ENCODE measurements at regions not wholly inside any gene's neighbourhood (a gene's known extent, or its start where the extent isn't known, plus 50 kb on each side); places are given as distances from the start of the nearest gene placed in this dataset.
A peak's percentile ranks its signal among the peaks of the same experiment; 100 is the strongest.
"Not testable (repeated sequence)": the region's sequence is repeated elsewhere in the genome, so short reads cannot be mapped to it uniquely, and the experiment has no call there.

DNA sequence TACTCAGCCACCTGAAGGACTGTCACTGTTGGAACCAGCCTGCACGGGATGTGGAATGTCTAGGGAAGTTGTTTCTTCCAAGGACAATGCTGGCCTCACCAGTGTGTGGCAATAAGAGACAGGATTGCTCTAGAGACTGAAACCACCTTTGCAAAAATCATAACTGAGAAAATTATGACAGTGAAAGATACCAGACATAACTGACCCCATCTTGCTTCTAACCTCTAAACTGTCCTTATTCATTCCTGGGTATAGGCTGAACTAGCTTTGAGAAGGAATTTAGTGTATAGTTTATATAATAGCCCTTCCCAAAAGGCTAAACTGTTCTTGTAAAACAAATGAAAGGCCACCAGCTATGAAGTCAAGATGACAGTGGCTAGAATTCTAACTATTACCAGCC lies 83.6 kb downstream of the IER5 start:
- DNase-seq (ENCODE audit: low read depth in 2 of 2), result no peak

DNA sequence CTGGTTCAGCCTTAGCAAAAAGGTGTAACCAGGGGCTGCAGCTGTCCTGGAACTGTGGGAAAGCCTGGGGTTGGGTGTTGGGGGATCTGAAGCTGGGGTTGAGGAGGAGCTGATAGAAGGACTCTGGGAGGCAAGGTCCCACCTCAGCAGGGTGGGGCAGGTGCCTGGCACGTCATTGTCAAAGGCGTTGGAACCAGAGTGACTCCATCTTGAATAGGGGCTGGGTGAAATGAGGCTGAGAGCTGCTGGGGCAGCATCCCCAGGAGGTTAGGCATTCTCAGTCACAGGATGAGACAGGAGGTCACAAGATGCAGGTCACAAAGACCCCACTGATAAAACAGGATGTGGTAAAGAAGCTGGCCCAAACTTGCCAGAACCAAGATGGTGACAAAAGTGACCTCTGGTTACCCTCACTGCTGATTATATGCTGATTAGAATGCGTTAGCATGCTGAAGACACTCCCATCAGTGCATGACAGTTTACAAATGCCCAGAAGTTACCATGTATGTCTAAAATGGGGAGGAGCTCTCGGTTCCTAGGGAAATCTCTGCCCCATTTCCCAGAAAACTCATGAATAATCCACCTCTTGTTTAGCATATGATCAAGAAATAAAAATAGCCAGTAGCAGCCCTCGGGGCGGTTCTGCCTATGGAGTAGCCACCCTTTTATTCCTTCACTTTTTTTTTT lies 85.4 kb downstream of the IER5 start:
- DNase-seq (ENCODE audit: low read depth in 2 of 2), result no peak

DNA sequence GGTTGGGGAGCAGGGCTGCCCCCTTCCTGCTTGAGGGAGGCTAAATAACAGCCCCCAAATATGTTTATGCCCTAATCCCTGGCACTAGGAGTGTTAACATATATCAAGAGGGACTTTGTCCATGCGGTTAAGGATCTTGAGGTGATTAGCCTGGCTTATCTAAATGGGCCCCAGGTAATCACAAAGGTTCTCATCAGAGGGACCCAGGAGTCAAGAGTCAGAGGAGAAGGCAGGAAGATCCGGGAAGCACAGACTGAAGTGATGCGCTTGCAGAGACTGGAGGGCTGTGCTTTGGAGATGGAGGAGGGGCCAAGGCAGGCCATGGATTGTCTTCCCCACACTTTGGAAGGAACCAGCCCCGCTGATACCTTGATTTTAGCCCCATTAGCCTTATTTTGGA lies 86.4 kb downstream of the IER5 start:
- DNase-seq (ENCODE audit: low read depth in 2 of 2), result no peak

DNA sequence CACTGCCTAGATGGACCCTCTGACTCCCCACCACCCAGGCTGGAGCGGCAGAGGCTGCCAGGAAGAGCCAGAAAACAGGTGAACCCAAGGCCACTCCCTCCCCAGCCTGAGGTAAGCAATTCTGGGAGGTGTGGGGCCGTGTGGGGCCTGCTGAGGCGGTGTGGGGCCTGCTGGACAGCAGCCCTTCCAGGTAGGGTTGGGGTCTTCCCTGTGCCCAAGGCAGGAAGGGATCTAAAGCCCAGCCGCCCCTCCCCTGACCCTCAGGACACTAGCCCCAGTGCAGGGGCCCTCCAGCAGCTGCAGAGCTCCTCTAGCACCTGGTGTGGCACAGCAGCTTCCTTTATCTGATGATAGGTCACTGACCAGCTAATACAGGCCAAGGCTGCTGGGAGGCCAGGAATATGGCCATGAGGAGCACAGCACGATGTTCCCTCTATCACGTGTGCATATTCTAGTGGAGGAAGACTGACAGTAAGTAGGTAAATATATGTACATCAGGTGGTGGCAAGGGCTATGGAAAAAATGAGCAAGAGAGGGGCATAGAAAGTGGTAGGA lies 86.9 kb downstream of the IER5 start:
- DNase-seq (ENCODE audit: low read depth in 2 of 2), result no peak

DNA sequence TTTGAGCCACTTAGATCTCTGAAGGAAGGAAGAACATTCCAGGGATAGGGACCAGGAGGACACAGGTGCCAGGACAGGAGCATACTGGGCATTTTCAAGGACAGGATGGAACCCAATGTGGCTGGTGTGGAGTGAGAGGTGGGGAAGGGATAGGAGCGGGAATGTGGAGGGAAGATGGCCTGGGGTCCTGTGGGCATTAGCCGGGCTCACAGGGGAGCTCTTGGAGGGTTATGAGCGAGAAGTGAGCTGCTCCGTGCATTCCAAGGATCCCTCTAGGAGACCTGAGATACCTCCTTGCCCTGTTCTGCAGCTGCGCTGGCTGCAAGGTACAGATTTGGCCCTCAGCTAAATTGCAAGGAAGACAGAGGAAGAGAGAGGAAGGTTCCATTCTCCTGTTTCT lies 87.5 kb downstream of the IER5 start:
- DNase-seq (ENCODE audit: low read depth in 2 of 2), result no peak

DNA sequence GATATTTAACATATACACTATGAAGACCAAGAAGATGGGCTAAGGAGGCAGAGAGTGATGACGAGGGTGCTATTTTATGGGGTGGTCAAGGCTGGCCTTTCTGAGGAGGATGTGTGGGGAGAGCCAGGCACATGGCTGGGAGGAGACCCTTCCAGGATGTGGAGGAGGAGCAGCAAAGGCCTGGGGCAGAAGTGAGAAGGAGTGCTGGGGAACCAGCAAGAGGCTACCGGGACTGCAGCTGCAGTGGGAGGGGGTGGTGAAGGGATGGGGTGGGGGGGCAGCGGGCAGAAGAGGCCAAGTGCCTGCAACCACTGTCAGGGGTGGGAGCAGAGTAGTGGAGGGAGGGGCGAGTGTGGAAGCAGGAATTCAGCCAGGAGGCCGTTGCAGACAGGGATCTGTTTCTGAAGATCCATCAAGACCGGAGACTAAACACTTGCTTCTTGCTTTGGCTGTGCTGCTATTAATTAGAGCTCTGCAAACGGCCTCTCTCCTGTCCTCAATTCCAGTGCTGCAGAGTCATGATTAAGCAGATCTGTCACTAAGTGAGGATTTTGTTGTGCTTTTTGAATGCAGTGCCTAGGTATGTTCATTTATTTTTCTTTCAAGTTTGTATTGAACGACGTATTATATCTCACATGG lies 89.9 kb downstream of the IER5 start:
- no peak for DNase-seq (ENCODE audit: low read depth in 2 of 2)

DNA sequence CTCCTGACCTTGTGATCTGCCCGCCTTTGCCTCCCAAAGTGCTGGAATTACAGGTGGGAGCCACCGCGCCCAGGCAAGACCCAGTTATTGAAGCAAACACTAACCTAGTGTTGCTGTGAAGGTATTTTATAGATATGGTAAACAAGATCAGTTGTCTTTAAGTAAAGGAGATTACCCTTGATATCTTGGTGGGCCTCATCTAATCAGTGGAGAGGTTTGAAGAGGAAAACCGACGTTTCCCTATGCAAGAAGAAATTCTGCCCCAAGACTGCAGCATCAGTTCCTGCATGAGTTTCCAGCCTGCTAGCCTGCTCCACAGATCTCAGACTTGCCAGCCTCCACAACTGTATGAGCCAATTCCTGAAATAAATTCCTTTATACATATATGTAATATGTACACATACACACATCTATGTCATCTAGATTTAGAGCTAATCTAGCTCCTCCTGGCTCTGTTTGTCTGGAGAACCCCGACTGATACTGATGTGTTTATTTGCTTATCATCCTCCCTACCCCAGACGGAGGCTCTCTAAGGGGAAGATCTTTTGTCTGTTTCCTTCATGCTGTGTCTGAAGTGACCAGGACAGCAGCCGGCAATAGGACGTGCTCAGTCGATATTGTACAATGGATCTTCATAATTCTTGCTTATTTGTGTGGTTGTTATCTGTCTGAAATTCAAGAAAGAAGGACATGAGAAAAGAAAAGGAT lies 90.9 kb downstream of the IER5 start:
- no peak for DNase-seq (ENCODE audit: low read depth in 2 of 2)

DNA sequence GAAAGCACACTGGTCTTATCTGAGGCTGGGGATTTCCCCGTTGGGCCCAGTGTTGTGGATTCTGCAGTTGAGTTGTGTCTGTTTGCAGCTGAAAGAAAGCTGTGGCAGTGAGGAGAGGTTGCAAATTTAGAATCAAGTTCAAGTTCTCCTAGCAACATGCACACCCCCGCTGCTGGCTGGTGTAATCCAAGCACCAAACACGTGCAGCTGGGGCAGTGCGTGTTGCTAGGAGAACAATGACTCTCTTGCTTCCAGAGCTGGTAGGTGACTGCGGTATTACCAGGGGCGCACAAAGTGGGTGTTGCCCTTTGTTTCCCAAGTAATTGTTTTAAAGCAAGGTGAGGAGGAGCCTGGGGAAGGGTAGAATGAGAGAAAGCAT lies 91.5 kb downstream of the IER5 start:
- DNase-seq (ENCODE audit: low read depth in 2 of 2), result peak; percentile 18 to 27

DNA sequence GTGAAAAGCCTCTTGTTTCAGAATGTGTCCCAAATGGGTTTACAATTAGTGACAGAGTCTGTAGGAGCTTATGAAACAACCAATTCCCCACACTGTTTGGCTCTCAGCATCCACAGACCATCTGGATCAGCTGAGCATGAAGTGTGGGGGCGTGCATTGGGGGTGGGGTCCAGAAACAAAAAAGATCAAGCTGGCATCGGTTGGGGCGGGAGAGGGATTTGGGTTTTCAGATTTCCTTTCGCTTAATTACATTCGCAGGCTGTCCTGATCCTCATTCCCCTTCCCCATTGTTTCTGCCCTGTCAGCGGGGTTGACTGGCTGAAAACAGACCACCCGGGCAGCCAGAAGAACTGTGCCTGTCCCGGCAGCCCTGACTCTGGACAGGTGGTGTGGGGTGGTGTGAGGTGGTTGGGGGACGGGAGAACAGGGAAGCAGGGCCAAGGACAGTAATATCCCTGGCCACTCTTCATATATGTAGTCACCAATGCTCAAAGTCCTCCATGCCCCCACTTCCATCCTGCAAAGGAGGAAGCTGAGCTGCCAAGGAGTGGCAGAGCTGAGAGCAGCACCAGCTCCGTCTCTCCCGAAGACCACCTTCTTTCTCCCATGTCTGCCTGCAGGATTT lies 92.0 kb downstream of the IER5 start:
- no peak for DNase-seq (ENCODE audit: low read depth in 2 of 2)

DNA sequence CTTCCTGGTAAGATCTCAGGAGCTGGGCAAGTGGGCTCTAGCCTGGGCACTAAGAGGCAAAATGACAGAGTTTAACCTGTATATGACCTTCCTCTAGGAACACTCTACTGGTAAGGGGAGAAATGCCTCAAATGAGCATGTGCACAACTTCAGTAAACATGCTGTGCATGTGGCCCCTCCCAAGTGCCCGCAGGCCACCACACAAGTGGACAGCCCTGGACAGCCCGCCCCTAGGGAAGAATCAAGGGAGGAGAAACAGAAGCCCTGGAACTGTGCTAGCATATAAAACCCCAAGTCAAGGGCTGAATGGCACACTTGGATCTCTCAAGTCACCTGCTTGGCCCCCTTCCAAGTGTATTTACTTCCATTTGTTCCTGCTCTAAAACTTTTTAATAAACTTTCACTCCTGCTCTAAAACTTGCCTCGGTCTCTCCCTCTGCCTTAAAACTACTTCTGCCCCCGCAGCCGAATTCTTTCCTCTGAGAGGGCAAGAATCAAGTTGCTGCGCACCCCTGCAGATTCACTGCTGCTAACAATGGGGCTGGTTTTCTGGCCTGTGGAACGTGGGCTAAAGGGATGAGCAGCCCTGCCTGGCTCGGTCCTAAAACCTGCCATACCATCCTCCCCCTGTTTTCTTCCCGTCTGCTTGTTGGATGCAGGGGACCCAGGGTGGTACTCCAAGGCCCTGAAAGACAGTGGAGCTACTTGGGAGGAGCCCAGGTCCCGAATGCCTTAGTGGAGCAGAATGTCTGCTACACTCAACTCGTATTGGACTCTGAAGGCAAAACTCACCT lies 93.5 kb downstream of the IER5 start:
- no peak for DNase-seq (ENCODE audit: low read depth in 2 of 2)

DNA sequence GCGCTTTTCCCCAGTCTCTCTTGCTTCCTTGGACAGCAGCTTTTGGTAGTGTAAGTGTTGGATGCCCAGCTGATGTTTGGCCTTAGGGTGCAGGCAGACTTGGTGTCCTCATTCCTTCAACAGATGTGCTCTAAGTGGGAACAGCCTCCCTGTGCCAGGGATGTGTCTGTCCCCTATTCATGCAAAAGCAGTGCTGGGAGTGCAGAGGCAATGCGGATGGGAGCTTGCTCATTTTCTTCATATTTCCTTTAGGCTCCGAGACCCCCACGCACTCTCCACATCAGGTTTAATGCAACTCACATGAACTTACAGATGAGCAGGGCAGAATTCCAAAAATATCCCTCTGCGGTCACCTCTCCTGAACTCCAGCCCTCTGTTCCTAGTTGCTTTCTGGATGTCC lies 96.1 kb downstream of the IER5 start:
- DNase-seq (ENCODE audit: low read depth in 2 of 2), result no peak

DNA sequence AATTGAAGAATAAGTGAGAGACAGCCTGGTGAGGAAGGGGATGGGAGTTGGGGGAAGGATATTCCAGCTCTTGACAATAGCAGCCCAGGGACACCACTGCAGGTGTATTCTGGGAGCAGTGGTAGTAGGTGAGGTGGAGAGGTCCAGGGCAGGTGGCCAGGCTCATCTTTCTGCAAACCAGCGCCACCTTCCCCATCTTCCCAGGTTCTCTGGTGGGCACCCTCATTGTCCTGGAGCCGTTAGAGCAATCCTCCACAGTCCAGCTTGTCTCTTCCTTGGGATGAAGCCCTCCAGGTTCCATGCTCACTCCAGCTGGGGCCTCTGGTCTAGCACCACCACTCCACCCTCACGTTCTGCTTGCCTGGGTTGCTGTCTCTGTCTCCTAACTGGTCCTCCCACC lies 97.0 kb downstream of the IER5 start:
- no peak for DNase-seq (ENCODE audit: low read depth in 2 of 2)

DNA sequence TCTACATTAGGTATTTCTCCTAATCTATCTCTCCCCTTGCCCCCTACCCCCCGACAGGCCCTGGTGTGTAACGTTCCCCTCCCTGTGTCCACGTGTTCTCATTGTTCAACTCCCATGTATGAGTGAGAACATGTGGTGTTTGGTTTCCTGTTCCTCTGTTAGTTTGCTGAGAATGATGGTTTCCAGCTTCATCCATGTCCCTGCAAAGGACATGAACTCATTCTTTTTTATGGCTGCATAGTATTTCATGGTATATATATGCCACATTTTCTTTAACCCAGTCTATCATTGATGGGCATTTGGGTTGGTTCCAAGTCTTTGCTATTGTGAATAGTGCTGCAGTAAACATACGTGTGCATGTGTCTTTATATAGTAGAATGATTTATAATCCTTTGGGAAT lies 97.6 kb downstream of the IER5 start:
- not testable (repeated sequence) for DNase-seq (ENCODE audit: low read depth in 2 of 2)

DNA sequence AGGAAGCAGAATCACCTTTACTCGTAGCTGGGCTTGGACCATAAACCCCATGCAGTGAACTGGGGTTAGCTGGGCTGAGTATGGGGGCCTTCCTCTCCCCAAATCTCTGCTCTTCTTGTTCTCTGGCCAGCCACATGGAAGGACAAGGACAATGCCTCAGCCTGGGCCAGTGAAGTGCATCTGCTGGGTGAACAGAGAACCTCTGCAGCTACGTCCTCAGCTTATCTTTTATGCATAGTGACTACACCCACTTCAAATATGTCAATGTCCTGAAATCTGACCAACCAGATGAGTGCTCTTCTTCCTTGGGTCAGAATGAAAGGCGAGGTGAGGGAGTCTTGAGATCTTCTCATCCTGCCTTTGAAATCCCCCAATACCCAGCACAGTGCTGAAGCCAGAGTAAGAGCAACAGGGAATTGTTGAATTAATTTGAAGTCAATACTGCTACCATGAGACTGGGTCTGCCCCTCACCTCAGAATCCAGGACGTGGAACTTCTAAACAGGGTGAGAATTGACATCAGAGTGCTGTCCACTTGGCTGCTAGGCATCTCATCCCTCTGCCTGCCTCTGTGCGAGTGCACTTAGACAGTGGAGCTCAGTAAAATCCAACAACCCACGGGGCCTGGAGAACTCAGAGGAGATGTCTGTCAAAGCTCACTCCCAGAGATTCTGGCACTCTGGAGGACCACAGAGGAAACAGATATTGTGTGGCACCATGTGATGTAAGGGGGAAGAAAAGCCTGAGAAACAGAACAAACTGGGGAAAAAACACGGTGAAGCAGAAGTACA lies 99.0 kb downstream of the IER5 start:
- DNase-seq (ENCODE audit: low read depth in 2 of 2), result no peak

DNA sequence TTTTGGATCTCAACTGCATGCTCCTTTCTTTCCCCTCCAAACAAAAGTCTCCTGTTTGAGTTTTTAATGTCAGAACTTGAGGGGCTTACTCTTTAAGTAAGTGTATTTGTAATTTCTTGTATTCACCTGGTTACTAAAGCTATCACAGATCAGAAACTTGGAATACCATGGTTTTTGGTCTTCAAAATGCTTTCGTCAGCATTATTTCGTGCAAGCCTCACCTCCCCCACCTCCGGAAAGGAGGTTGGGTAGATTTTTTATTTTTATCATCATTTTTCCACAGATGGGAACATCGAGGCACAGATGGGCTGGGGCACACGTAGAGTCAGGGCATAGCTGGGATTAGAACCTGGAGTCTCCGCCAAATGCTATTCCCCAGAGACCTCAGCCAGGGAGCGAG lies 100.7 kb downstream of the IER5 start:
- DNase-seq (ENCODE audit: low read depth in 2 of 2), result no peak

DNA sequence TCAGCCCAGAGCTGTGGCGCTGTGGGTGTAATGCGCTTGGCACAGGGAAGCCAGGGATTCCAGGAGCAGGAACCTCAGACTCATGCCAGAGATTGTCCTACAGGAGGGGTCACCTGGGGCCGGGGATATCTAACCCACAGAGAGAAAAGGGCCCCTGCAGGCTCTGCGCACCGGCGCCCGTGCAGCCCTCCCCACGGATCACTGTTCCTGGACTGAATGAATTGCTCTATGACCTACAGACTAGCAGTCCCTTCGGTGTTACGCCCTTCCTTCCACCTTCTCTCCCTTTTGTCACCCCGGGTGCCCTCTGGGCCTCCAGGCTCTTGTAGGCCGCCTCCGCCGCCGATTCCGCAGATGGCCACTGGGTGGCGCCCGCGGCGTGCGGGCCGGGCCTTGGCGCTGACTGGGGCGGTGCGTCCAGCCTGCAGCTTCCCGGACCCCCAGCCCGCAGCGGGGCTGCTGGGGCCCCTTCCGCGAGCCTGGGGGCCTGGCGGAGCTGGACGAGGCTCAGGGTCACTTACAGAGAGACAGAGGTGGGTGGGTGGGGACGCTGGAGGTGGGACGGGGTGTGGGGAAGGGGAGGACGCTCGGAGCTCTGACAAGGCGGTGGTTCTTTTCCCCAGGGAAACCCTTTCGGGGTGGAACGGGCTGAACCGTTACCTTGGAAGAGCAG lies 101.3 kb downstream of the IER5 start:
- peak; percentile 61 to 65 for DNase-seq (ENCODE audit: low read depth in 2 of 2)

DNA sequence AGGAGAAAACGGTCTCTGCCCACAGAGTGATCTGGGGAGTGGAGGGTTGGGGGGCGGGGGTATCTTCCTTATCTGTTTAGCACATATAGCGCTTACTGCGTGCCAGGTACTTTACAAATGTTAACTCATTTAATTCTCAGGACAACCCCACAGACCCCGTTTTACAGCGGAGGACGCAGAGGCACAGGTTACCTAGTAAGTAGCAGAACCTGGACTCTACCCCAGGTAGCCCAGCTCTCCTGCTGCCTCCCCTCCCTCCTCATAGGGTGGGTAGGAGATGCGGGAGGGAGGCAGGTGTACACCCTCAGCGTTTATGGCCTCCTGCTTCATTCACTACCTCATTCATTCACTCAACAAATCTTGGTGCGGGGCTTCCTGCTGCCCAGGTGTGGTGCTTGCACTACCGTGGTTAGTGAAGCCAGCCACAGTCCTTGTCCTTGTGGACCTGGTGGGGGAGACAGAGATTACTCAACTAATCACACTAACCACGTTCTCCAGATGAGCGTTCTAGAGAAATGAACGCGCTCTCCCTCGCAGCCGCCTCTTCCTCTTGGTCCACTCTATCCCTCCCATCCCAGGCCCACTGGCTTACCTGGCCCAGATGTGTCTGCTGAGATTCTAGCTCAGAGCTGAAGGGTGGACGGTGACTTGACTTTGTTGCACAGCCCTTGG lies 102.0 kb downstream of the IER5 start:
- no peak for DNase-seq (ENCODE audit: low read depth in 2 of 2)

DNA sequence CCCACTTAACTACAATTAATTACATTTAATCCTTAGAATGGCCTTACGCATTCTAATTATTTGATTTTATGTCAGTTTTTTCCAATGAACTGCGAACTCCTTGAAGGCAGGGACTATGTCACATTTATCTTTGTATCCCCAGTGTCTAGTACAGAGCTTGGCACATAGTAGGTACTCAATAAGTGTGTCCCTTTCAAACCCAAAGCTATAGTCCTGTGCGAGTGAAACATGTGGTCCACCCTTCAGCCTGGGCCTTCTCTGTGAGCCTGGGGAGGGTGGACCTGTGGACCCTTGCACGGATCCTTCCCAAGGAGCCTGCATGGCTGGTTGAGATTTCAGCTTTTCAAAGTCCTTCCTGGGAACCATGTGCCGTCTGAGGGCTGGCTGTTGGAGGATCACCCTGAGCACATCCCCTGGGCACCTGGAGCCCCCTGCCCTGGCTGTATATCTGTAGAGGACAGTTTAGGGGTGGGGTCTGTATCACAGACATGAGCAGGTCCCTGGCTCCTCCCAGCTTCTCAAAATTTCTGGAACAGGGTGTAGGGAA lies 103.1 kb downstream of the IER5 start:
- DNase-seq (ENCODE audit: low read depth in 2 of 2), result no peak

DNA sequence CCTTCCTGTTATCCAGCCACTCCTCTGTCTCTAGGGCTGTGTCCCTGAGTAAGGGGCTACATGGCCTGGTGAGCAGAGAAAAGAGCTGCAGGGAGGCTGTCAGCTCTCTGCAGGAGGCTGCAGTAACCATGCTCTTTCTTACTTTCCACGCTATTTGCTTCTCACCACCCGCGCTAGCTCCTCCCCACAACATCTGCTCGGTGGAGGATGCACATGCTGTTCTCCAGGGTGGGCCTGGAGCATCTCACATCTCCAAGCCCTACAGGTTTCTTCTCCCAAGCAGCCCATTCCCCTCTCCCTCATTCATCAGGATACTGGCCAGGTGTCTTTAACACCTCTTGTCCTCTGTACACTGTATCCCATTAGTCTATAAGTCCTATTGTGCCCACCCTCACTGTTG lies 103.8 kb downstream of the IER5 start:
- no peak for DNase-seq (ENCODE audit: low read depth in 2 of 2)
